ENCODE measurements at regions not wholly inside any gene's neighbourhood (a gene's known extent, or its start where the extent isn't known, plus 50 kb on each side); places are given as distances from the start of the nearest gene placed in this dataset.

DNA sequence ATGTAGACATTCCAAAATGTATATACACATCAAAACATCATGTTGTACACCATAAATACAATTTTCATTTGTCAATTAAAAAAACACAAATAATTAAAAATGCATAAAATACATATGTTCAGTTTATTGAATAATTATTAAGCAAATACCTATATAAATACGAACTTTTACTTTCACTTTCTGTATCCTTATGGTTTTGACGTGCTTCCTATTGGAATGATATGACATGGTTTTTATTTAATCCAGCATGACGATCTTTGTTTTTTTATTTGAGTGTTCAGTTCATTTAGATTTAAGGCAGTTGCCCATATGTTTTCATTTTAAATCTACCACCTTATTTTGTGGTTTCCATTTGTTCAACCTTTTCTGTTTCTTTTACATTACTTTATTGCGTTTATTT is 198.3 kb upstream of the PLET1 start:
- TF ChIP-seq, protein P1, sequence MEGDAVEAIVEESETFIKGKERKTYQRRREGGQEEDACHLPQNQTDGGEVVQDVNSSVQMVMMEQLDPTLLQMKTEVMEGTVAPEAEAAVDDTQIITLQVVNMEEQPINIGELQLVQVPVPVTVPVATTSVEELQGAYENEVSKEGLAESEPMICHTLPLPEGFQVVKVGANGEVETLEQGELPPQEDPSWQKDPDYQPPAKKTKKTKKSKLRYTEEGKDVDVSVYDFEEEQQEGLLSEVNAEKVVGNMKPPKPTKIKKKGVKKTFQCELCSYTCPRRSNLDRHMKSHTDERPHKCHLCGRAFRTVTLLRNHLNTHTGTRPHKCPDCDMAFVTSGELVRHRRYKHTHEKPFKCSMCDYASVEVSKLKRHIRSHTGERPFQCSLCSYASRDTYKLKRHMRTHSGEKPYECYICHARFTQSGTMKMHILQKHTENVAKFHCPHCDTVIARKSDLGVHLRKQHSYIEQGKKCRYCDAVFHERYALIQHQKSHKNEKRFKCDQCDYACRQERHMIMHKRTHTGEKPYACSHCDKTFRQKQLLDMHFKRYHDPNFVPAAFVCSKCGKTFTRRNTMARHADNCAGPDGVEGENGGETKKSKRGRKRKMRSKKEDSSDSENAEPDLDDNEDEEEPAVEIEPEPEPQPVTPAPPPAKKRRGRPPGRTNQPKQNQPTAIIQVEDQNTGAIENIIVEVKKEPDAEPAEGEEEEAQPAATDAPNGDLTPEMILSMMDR (IDR thresholded peaks at IDR 0.05), result no peak
- TF ChIP-seq POLR2A (IDR thresholded peaks at IDR 0.05) (no peak), EP300 (IDR thresholded peaks at IDR 0.05; ENCODE audit: low read depth) (no peak)

All from transverse colon (tissue), 3 donors.